NOMO-1 (cell line): ENCODE measurements at regions not wholly inside any gene's neighbourhood (a gene's known extent, or its start where the extent isn't known, plus 50 kb on each side); places are given as distances from the start of the nearest gene placed in this dataset.

Experiments
- DNase-seq, 2 experiments: peaks; one replicate each; lab custom pipeline; 2025; ENCODE audit not compliant: unreplicated experiment in 2 of 2; lab: John Stamatoyannopoulos, UW

DNA sequence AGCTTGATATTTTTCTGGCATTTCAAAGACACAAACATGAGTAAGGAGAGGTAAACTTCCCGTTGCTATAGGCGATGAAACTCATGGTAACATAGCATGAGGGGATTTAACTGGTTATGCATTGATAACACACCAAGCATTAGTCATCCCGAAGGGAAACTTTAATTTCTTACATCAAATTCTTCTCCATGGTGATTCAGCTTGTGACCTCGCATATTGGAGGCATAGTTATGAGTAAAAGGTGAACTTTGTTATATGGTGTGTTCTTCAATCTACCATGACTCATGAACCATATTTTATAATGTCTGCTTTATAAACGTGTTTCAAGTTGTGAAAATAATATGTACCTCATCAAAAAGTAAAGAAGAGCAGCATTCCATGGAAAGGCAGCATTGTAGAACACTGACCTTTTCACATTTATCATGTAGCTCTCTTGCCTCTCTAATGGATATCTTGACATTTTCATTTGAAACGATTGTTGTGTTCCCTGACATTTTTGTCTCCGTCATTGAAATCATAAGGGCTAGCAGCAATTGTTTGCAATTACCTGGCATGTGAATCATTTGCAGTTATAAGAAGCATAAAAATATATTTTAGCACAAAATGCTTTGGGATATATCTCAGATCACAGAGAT, 491.8 kb downstream of the ANXA1 start:
- DNase-seq = no peak

GRCh38 chr9:73647560-73647959, 495.9 kb downstream of the ANXA1 start:
- DNase-seq = no peak

GRCh38 chr9:73649552-73649951, 497.9 kb downstream of the ANXA1 start:
- DNase-seq = no peak

GRCh38 chr9:73655363-73655762, 503.7 kb downstream of the ANXA1 start:
- no peak for DNase-seq

DNA sequence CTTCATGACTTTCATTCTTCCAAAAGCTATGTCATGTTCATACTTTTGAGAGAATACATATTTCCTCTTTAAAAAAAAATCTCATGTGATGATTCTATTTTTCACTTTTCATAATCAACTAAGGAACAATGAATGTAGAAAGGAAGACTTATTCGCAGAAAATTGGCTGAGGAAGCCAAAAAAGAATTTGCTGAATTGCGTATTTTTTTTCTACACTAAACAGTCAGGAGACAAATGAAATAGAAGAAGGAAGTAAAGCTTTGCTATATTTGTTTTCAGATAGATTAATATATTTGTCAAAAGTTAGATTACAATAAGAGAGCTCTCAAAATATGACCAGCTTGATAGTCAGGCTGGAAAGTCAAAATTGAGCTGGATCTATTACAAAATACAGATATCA, 504.2 kb downstream of the ANXA1 start:
- DNase-seq = no peak

- no peak for DNase-seq
Measured at GRCh38 chr9:73665253-73665652, 513.6 kb downstream of the ANXA1 start.

DNA sequence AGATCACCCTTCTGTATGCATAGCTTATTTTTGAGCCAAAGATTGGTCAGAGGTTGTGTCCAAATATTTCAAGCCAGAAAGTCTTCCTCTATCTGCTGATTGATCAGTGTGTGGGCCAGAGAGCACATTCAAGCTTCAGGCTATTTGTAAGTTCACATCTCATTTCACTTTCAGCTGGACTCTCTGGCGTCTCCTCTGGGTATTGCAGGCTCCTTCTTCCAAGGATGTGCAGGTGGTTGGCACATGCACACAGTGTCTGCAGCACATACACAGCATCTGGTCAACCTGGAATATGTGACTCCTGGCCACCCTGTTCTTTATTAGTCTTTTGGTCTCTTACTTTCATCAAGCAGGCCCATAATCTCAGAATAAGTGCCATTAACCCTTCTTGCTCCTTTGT, 516.1 kb downstream of the ANXA1 start:
- DNase-seq = no peak

DNA sequence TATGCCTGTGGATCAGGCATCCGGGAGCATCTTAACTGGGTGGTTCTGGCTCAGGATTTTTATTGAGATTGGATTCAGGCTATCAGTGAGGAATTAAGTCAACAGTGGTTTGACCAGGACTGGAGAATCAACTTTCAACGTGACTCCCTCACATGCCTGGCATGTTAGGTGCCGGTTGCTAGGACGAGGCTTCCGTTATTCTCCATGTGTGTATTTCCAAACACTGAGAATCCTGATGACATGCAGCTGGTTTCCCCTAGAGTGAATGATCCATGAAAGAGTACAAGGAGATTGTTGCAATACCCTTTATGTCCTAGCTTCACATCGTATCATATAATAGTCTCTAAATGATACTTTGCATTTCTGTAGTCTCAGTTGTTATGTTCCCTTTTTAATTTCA, 529.2 kb downstream of the ANXA1 start:
- no peak for DNase-seq

GRCh38 chr9:73682789-73683188, 531.1 kb downstream of the ANXA1 start:
- no peak for DNase-seq

DNA sequence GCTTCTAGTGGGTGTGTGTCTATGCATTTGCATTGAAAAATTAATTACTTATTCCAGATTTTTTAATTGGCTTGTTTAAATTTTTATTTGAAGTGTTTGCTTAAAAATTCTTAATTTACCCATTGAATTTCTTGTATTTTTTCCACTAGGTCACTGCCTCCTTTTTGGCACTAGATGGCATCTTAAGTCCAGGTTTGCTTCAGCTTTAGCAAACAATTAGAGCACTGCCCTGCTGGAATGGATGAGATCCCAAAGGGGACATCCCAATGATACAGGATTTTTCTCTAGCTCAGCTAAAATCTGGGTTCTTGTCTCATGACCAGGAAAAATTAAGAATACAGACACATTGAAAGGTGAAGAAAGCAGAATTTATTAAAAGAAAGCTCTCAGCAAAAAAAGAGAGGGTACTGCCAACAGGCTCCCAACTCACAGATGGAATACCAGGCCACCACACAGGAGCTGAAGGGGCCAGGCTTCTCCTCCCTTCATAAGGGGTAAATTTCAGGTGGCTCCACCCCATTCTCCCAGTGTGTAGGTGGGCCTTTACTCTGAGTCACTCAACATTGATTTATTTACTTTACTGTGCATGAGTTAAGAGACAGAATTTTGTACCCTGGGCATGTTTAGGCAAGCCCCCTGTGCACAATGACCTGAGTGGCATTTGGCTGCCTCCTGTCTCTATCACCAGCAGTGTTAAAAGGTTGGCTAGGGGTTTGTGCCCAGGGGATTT, 532.4 kb downstream of the ANXA1 start:
- DNase-seq = no peak

DNA sequence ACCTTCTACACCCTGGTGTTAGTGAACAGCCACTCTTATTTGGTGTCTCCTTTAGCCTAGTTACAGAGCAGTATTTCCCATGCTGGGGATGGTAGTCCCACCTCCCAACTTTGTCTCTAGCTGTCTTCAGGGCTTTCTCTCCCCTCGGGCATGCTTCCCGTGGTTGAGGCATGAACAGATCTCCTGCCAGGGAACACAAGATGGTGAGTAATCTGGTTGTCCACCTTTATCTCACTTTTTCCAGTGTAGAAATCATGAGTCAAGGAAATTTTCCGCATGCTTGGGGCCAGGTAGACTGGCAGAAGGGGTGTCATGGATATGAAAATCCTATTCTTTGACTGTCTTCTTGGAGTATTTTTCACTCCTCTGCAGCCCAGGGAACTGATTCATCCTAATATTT, 532.9 kb downstream of the ANXA1 start:
- no peak for DNase-seq

GRCh38 chr9:73685786-73686185, 534.1 kb downstream of the ANXA1 start:
- no peak for DNase-seq

GRCh38 chr9:73689051-73689870, 537.6 kb downstream of the ANXA1 start:
- DNase-seq = no peak

GRCh38 chr9:73701415-73702057, 549.9 kb downstream of the ANXA1 start:
- DNase-seq = no peak

DNA sequence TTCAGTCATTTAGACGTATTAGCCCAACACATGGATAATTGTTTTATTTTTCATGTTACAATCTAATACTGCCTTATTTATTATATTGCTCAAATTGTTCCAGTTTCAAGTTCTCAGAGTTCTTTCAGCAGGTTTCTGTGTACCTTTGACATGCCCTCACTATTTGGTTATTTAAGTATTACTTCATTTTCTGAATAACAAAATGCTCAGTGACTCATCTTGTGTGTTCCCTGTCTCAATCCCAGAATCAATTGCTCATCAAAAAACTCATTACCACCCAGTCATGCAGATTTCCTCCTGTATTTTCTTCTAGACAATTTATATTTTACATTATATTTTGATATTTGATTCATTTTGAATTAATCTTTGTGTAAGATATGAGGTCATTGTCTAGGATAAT, 562.6 kb downstream of the ANXA1 start:
- DNase-seq = no peak

GRCh38 chr9:73715591-73715990, 563.9 kb downstream of the ANXA1 start:
- DNase-seq = no peak

GRCh38 chr9:73719660-73720059, 568.0 kb downstream of the ANXA1 start:
- DNase-seq = no peak

DNA sequence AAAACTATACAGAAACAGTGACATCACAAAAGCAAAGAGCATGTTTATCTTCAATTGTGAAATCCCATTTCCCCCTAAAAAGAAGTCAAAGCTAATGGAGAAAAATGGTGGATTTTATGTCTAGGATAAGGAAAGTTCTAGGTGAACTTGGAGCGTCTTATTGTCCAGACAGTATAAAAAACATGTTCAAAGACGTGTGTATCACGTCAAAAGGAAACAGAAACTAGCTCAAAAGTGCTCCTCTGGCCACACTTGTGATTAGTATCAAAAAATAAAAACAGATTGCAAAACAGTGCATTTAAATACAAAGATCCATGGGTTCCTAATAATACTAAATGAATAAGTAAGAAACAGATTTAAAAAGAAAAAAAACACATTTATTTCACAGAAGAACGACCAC, 568.9 kb downstream of the ANXA1 start:
- DNase-seq = no peak

GRCh38 chr9:73736270-73736669, 584.6 kb downstream of the ANXA1 start:
- DNase-seq = no peak

DNA sequence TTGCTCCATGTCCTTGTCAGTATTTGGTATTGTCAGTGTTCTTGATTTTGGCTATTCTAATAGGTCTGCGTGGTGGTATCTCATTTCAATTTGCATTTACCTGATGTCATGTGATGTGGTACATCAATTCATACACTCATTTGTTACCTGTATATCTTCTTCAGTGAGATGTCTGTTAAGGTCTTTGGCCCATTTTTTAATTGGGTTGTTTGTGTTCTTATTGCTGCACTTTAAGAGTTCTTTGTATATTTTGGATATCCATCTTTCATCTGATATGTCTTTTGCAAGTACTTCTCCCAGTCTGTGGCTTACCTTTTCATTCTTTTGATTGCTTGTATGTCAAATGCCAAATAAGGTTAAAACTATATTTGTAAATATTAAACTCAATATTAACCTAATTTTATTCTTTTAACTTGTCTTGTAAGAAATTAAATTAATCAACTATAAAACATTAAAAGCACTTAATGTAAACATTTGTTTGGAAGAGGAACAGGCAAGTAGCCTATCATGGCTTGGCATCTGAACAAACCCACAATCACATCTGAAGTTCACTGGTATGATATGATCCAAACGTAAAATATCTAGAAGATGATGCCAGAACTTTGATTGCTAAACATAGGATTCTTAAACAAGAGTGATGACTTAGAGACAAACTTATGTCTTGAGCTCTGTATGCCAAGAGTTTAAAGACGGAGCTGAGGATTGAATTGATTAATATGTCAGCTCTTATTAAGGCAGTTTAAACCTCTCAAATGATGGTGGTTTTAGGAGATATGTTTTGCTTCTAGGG, 587.3 kb downstream of the ANXA1 start:
- no peak for DNase-seq

DNA sequence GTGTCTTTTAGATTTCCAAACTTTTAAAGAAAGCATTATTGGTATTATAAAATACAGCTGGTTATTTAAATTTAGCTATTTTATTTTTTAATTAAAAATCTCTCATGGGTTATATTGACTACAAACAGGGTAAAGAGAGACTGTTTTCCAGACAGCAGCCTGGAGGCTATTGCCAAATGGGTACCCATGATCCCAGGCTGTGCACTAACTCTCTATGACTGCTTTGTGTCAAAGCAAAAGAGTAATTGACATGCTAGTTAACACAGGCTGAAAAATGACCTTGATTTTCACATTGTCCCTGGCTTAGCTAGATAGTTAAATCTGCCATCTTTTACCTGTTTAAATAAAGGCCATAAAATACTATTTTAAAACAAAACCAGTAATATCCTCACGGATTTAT, 589.7 kb downstream of the ANXA1 start:
- no peak for DNase-seq
